Natural killer cell (primary cell): ENCODE measurements at regions not wholly inside any gene's neighbourhood (a gene's known extent, or its start where the extent isn't known, plus 50 kb on each side); places are given as distances from the start of the nearest gene placed in this dataset.

ENCODE experiments used
- ATAC-seq, 3 donors: fragments of 150-1000 bp in 2 of 3; fragments of 200-7000 bp in 1 of 3; cut with Tn5 transposase; 1 replicate in 1 of 3; 2 replicates in 2 of 3; pipeline ENCODE4 v1.10.0; 2021; ENCODE audit warnings: mild to moderate bottlenecking in 2 of 3, moderate library complexity in 2 of 3
- DNase-seq, 2 donors: peaks; one replicate each; pipeline versions ENCODE4 v3.0.0 to v3.0.0-alpha.2; 2013 to 2021; ENCODE audit warnings: mixed read lengths in 1 of 2
- H3K27ac ChIP-seq: one replicate; pipeline ENCODE4 v1.5.1; 2013; ENCODE audit warnings: mild to moderate bottlenecking, low read length
- H3K27me3 ChIP-seq: one replicate; pipeline ENCODE4 v1.6.1; 2013; ENCODE audit warnings: low read length; ENCODE audit not compliant: control insufficient read depth, insufficient read depth
- H3K36me3 ChIP-seq: one replicate; pipeline ENCODE4 v1.6.1; 2013; ENCODE audit warnings: low read length; ENCODE audit not compliant: control insufficient read depth, insufficient read depth
- H3K4me1 ChIP-seq: one replicate; pipeline ENCODE4 v1.6.1; 2013; ENCODE audit warnings: low read length; ENCODE audit not compliant: control insufficient read depth, insufficient read depth
- H3K4me3 ChIP-seq: one replicate; pipeline ENCODE4 v1.5.1; 2013; ENCODE audit warnings: low read length
- H3K9me3 ChIP-seq: one replicate; pipeline ENCODE4 v1.6.1; 2013; ENCODE audit warnings: low read length; ENCODE audit not compliant: control insufficient read depth, insufficient read depth
- H3K27ac Mint-ChIP-seq, 2 donors: one replicate each; pipeline ENCODE4 v1.8.0; 2022; ENCODE audit warnings: mild to moderate bottlenecking in 2 of 2, mixed read lengths in 2 of 2, moderate library complexity in 1 of 2
- H3K27me3 Mint-ChIP-seq, 2 donors: one replicate each; pipeline ENCODE4 v1.8.0; 2022; ENCODE audit warnings: low read depth in 2 of 2, mixed read lengths in 2 of 2
- H3K36me3 Mint-ChIP-seq: one replicate; pipeline ENCODE4 v1.8.0; 2022; ENCODE audit warnings: mixed read lengths
- H3K4me1 Mint-ChIP-seq, 2 donors: one replicate each; pipeline ENCODE4 v1.8.0; 2022; ENCODE audit warnings: mixed read lengths in 2 of 2
- H3K4me3 Mint-ChIP-seq: one replicate; pipeline ENCODE4 v1.8.0; 2022; ENCODE audit warnings: mild to moderate bottlenecking, moderate library complexity, mixed read lengths
- H3K9me3 Mint-ChIP-seq, 2 donors: one replicate each; pipeline ENCODE4 v1.8.0; 2022; ENCODE audit warnings: mixed read lengths in 2 of 2
- WGBS: methylation state at CpG from one replicate; pipeline ENCODE4 v1.1.7; 2013; ENCODE audit warnings: missing lambda C conversion rate; ENCODE audit not compliant: insufficient coverage; 5-methylcytosine and 5-hydroxymethylcytosine counted together
- intact Hi-C: fragments of 100-400 bp; cut with micrococcal nuclease; formaldehyde crosslinking; loops from one replicate; pipeline ENCODE4 v1.14.2; 2022
- TF ChIP-seq, protein P1 (sequence below): fragments of 200-600 bp; IDR thresholded peaks from one replicate; pipeline ENCODE4 v1.8.0; 2022; ENCODE audit warnings: antibody characterized with exemption

DNA sequence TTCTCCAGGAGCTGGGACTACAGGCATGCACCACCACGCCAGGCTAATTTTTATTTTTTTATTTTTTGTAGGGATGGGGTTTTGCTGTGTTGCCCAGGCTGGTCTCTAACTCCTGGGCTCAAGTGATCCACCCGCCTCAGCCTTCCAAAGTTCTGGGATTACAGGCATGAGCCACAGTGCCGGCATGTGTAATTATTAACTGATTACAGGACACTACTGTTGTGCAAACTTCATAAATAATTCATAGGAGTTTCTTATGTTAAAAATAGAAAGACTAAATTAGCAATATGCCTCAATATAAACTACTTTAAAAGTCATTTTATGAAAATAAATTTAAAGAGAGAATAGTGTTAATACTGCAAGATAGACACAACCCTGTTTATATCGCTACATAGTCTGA, 221.9 kb downstream of the SNCA start:
- no peak overlapping the region for H3K4me3 ChIP-seq
- H3K9me3 ChIP-seq: no peaks in the 10 kb centered on the region
- H3K27me3 ChIP-seq: no peaks in the 10 kb centered on the region
- Mint-ChIP-seq H3K4me3 (no peak overlapping the region), H3K36me3 (no peaks in the 10 kb centered on the region), H3K4me1 (peaks cover 0 to 6% of the 10 kb centered on the region in 2 donors), H3K9me3 (no peaks in the 10 kb centered on the region), H3K27me3 (no peaks in the 10 kb centered on the region), H3K27ac (no peak overlapping the region)
- TF ChIP-seq, protein P1, sequence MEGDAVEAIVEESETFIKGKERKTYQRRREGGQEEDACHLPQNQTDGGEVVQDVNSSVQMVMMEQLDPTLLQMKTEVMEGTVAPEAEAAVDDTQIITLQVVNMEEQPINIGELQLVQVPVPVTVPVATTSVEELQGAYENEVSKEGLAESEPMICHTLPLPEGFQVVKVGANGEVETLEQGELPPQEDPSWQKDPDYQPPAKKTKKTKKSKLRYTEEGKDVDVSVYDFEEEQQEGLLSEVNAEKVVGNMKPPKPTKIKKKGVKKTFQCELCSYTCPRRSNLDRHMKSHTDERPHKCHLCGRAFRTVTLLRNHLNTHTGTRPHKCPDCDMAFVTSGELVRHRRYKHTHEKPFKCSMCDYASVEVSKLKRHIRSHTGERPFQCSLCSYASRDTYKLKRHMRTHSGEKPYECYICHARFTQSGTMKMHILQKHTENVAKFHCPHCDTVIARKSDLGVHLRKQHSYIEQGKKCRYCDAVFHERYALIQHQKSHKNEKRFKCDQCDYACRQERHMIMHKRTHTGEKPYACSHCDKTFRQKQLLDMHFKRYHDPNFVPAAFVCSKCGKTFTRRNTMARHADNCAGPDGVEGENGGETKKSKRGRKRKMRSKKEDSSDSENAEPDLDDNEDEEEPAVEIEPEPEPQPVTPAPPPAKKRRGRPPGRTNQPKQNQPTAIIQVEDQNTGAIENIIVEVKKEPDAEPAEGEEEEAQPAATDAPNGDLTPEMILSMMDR: no peak
- 96% methylated on average over 2 of the region's 4 CpGs for WGBS
- H3K27ac ChIP-seq: no peak overlapping the region
- no peaks in the 10 kb centered on the region for H3K4me1 ChIP-seq
- no peaks in the 10 kb centered on the region for H3K36me3 ChIP-seq
- DNase-seq: no peak
- intact Hi-C loops: no loop called here
- ATAC-seq: no peak

DNA sequence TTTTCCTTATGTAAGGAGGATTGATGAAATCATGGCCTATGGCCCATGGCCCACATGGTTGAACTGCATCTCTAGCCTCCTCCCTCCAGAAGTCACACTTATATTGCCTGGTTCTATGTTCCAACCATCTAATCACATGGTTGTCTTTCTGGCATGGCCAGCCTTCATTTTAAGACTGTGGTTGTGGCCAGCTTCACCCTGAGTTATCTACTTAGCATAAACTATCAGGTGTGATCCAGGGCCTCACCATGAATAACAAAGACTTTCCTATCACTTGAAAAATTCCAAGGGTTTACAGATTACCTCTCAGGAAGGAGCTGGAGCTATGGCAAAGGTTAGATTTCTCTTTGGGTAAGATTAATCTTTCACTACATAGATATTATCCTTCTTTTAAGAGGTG, 222.8 kb downstream of the SNCA start:
- Mint-ChIP-seq H3K4me3 (no peak overlapping the region), H3K27ac (no peak overlapping the region), H3K36me3 (no peaks in the 10 kb centered on the region), H3K4me1 (peaks cover 0 to 2% of the 10 kb centered on the region in 2 donors), H3K9me3 (no peaks in the 10 kb centered on the region), H3K27me3 (no peaks in the 10 kb centered on the region)
- H3K27me3 ChIP-seq: no peaks in the 10 kb centered on the region
- H3K36me3 ChIP-seq: no peaks in the 10 kb centered on the region
- H3K4me3 ChIP-seq: no peak overlapping the region
- TF ChIP-seq, protein P1: no peak
- no peak for DNase-seq
- H3K4me1 ChIP-seq: no peaks in the 10 kb centered on the region
- no peak for ATAC-seq
- intact Hi-C loops: no loop called here
- no peak overlapping the region for H3K27ac ChIP-seq
- no peaks in the 10 kb centered on the region for H3K9me3 ChIP-seq

DNA sequence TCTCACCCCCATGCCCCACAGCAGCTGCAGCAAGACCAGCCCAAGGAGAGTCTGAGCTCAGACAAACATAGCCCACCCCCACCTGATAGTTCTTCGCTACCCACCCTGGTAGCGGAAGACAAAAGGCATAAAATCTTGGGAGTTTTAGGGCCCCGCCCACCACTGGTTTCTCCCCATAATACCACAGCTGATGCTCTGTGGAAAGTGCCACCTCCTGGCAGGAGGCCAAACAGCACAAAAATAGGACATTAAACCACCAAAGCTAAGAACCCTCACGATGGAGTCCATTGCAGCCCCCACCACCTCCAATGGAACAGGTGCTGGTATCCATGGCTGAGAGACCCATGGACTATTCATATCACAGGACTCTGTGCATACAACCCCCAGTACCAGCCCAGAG, 226.7 kb downstream of the SNCA start:
- no peak for DNase-seq
- ATAC-seq: no peak
- H3K27me3 Mint-ChIP-seq: no peaks in the 10 kb centered on the region

DNA sequence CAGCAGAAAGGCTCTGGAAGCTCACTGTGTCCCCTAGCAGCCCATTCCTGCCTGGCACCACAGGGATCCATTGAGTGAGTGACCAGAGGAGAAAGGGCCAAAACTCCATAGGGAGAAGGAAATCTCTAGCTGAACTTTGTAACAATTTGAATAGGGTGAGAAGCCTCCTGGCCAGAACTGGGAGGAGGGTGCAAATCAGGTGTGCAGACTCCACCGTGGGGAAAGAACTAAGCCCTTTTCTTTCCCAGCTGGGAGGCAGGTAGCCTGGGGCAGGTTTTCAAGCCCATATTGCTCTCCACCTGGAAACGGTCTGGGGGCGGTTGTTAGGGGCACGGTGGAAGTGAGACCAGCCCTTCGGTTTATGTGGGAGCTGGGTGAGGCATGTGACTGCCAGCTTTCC, 227.2 kb downstream of the SNCA start:
- H3K4me1 Mint-ChIP-seq: no peaks in the 10 kb centered on the region
- H3K27ac Mint-ChIP-seq: no peak overlapping the region
- intact Hi-C loops: no loop called here
- no peak overlapping the region for H3K4me3 Mint-ChIP-seq
- no peaks in the 10 kb centered on the region for H3K27me3 Mint-ChIP-seq
- Histone ChIP-seq H3K9me3 (no peaks in the 10 kb centered on the region), H3K27me3 (no peaks in the 10 kb centered on the region), H3K36me3 (no peaks in the 10 kb centered on the region), H3K4me3 (no peak overlapping the region), H3K27ac (no peak overlapping the region), H3K4me1 (no peaks in the 10 kb centered on the region)
- TF ChIP-seq, protein P1: no peak
- DNase-seq: no peak
- WGBS: 96% methylated on average over 5 of the region's 5 CpGs
- ATAC-seq: no peak
- no peaks in the 10 kb centered on the region for H3K36me3 Mint-ChIP-seq
- no peaks in the 10 kb centered on the region for H3K9me3 Mint-ChIP-seq

More for the DNA sequence above, 226.7 kb downstream of the SNCA start:
- no peak overlapping the region for H3K27ac Mint-ChIP-seq
- Histone ChIP-seq H3K36me3 (no peaks in the 10 kb centered on the region), H3K4me3 (no peak overlapping the region), H3K9me3 (no peaks in the 10 kb centered on the region), H3K4me1 (no peaks in the 10 kb centered on the region), H3K27ac (no peak overlapping the region), H3K27me3 (no peaks in the 10 kb centered on the region)
- no peaks in the 10 kb centered on the region for H3K36me3 Mint-ChIP-seq
- H3K9me3 Mint-ChIP-seq: no peaks in the 10 kb centered on the region
- H3K4me3 Mint-ChIP-seq: no peak overlapping the region
- intact Hi-C loops: no loop called here
- TF ChIP-seq, protein P1: no peak
- WGBS: 94% methylated on average over 4 of the region's 4 CpGs
- H3K4me1 Mint-ChIP-seq: no peaks in the 10 kb centered on the region
